ENCODE measurements at regions not wholly inside any gene's neighbourhood (a gene's known extent, or its start where the extent isn't known, plus 50 kb on each side); places are given as distances from the start of the nearest gene placed in this dataset.

GRCh38 chr14:81849714-81850113, 316.1 kb upstream of the SEL1L start:
- DNase-seq: peak; percentile 7

- DNase-seq: no peak
Observed at GRCh38 chr14:81855007-81855406, 321.4 kb upstream of the SEL1L start.

GRCh38 chr14:81859046-81859445, 325.4 kb upstream of the SEL1L start:
- no peak for DNase-seq

- no peak for DNase-seq
Observed at GRCh38 chr14:81868172-81868571, 334.5 kb upstream of the SEL1L start.

GRCh38 chr14:81871706-81872105, 338.1 kb upstream of the SEL1L start:
- no peak for DNase-seq

- DNase-seq: no peak
Observed at GRCh38 chr14:81884382-81884781, 350.7 kb upstream of the SEL1L start.

GRCh38 chr14:81886588-81886987, 352.9 kb upstream of the SEL1L start:
- DNase-seq: no peak

GRCh38 chr14:81889529-81889928, 355.9 kb upstream of the SEL1L start:
- no peak for DNase-seq

GRCh38 chr14:81890020-81890419, 356.4 kb upstream of the SEL1L start:
- no peak for DNase-seq

- no peak for DNase-seq
Observed at GRCh38 chr14:81903477-81903876, 369.8 kb upstream of the SEL1L start.

- DNase-seq: no peak
Observed at GRCh38 chr14:81927070-81927469, 393.4 kb upstream of the SEL1L start.

- DNase-seq: no peak
Observed at GRCh38 chr14:81931828-81932227, 398.2 kb upstream of the SEL1L start.

GRCh38 chr14:81936348-81936747, 402.7 kb upstream of the SEL1L start:
- no peak for DNase-seq

- DNase-seq: no peak
Observed at GRCh38 chr14:81936902-81937301, 403.2 kb upstream of the SEL1L start.

GRCh38 chr14:81938341-81938740, 404.7 kb upstream of the SEL1L start:
- no peak for DNase-seq

GRCh38 chr14:81940651-81941050, 407.0 kb upstream of the SEL1L start:
- no peak for DNase-seq

- no peak for DNase-seq
Observed at GRCh38 chr14:81942071-81942470, 408.4 kb upstream of the SEL1L start.

GRCh38 chr14:81946375-81946774, 412.7 kb upstream of the SEL1L start:
- no peak for DNase-seq

GRCh38 chr14:81946834-81947798, 413.5 kb upstream of the SEL1L start:
- DNase-seq: no peak

GRCh38 chr14:81952917-81953316, 419.3 kb upstream of the SEL1L start:
- DNase-seq: no peak

GRCh38 chr14:81953419-81953818, 419.8 kb upstream of the SEL1L start:
- DNase-seq: no peak

GRCh38 chr14:81955123-81955522, 421.5 kb upstream of the SEL1L start:
- DNase-seq: no peak

GRCh38 chr14:81960781-81961180, 427.1 kb upstream of the SEL1L start:
- DNase-seq: no peak

- DNase-seq: no peak
Observed at GRCh38 chr14:81963846-81964245, 430.2 kb upstream of the SEL1L start.

GRCh38 chr14:81970307-81970706, 436.7 kb upstream of the SEL1L start:
- DNase-seq: no peak

All from NCI-H510A treated with DMSO at 0.1 percent for 48 hours (cell line).